Breast epithelium (tissue), 3 donors: ENCODE measurements at regions not wholly inside any gene's neighbourhood (a gene's known extent, or its start where the extent isn't known, plus 50 kb on each side); places are given as distances from the start of the nearest gene placed in this dataset.

ENCODE experiments used
- POLR2A ChIP-seq: fragments of 450-650 bp; IDR thresholded peaks from one replicate; pipeline ENCODE4 v1.6.1; 2016; ENCODE audit warnings: antibody characterized with exemption, mild to moderate bottlenecking, moderate library complexity
- POLR2AphosphoS5 ChIP-seq, 3 donors: sonication (generic); formaldehyde crosslinking; IDR thresholded peaks; one replicate each; pipeline ENCODE4 v1.6.1; 2017; ENCODE audit warnings: antibody characterized with exemption in 3 of 3
- TF ChIP-seq, protein P1 (sequence below), 3 donors: fragments of 450-650 bp; IDR thresholded peaks; one replicate each; pipeline ENCODE4 v1.5.1; 2016 to 2017; ENCODE audit warnings: antibody characterized with exemption in 3 of 3, mild to moderate bottlenecking in 3 of 3, moderate library complexity in 3 of 3

DNA sequence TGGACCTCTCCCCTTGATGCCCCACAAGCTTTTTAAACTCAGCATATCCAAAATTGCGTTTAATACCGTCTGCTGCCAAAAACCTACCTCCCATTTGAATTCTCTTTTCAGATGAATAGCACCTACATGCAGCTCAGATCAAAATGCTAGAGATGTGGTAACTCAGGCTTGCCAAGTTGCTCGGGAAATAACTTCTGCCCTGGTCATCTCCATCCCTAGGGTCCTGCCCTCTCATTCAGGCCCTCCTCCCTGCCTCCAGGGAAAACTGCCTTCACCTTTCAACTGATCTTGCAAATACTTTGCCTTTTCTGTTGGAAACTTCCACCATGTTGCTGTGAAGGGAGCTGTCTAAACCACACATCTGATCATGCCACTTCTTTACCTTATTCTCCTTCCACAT, 114.1 kb downstream of the SPRY1 start:
- TF ChIP-seq, protein P1, sequence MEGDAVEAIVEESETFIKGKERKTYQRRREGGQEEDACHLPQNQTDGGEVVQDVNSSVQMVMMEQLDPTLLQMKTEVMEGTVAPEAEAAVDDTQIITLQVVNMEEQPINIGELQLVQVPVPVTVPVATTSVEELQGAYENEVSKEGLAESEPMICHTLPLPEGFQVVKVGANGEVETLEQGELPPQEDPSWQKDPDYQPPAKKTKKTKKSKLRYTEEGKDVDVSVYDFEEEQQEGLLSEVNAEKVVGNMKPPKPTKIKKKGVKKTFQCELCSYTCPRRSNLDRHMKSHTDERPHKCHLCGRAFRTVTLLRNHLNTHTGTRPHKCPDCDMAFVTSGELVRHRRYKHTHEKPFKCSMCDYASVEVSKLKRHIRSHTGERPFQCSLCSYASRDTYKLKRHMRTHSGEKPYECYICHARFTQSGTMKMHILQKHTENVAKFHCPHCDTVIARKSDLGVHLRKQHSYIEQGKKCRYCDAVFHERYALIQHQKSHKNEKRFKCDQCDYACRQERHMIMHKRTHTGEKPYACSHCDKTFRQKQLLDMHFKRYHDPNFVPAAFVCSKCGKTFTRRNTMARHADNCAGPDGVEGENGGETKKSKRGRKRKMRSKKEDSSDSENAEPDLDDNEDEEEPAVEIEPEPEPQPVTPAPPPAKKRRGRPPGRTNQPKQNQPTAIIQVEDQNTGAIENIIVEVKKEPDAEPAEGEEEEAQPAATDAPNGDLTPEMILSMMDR (IDR thresholded peaks at IDR 0.05): no peak
- no peak for TF ChIP-seq POLR2A
- no peak for TF ChIP-seq POLR2AphosphoS5 (IDR thresholded peaks at IDR 0.05)
